Adrenal gland (tissue), 5 donors: ENCODE measurements at regions not wholly inside any gene's neighbourhood (a gene's known extent, or its start where the extent isn't known, plus 50 kb on each side); places are given as distances from the start of the nearest gene placed in this dataset.

ENCODE experiments used
- POLR2A ChIP-seq, 2 donors: fragments of 450-650 bp; IDR thresholded peaks; one replicate each; pipeline ENCODE4 v1.6.1; 2017; ENCODE audit warnings: antibody characterized with exemption in 2 of 2, mild to moderate bottlenecking in 2 of 2, moderate library complexity in 1 of 2
- TF ChIP-seq, protein P1 (sequence below), 6 experiments: fragments of 450-650 bp in 4 of 6; fragments of 200-600 bp in 2 of 6; sonication (generic) in 1 of 6; IDR thresholded peaks; 1 replicate in 5 of 6; 2 replicates in 1 of 6; pipeline versions ENCODE4 v1.5.1 to v1.8.0; 2016 to 2021; ENCODE audit warnings: antibody characterized with exemption in 6 of 6, mild to moderate bottlenecking in 2 of 6, moderate library complexity in 1 of 6
- donor health status: DM: no; HTN: no; CAD: no.

DNA sequence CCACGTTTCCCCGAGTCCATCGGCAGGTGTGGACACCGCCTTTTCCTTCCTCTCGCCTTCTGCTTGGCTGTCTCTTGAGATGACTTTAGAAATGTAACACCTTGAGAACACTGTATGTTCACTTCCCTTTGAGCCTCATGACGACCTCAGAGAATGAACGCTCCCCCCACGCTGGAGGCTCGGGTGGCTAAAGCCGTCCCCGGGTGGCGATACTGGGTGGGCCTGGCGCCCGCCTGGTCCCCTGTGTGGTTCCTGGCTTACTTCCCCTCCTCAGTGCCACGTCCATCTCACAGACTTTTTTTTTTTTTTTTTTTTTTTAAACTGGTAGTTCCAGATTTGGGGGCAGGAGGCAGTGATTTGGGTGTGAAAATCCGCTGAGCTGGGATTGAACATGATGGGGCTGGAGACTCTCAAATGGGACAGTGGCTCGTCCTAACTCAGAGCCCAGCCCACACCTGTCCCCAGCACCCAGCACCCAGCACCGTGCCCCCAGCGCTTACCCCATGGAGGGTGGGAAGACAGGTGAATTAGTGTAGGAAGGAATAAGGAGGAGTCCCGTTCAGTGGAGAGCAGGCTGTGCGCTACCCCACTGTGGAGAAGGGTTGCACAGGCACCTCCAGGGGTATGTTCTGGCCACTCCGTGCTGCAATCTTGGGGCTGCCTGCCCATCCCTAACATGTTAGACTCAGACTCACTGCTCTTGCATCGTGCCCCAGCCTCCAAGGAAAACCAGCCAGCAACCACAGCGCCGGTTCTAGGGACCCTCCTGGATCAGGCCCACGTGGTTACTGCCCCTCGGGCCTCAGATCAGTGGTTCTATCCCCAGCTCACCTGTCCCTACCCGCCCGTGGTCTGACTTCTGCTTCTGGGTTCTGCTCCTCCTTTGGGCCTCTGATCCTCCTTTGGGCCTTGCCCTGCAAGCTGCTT lies 174.0 kb downstream of the ASB1 start:
- TF ChIP-seq POLR2A (IDR thresholded peaks at IDR 0.05): no peak
- TF ChIP-seq, protein P1, sequence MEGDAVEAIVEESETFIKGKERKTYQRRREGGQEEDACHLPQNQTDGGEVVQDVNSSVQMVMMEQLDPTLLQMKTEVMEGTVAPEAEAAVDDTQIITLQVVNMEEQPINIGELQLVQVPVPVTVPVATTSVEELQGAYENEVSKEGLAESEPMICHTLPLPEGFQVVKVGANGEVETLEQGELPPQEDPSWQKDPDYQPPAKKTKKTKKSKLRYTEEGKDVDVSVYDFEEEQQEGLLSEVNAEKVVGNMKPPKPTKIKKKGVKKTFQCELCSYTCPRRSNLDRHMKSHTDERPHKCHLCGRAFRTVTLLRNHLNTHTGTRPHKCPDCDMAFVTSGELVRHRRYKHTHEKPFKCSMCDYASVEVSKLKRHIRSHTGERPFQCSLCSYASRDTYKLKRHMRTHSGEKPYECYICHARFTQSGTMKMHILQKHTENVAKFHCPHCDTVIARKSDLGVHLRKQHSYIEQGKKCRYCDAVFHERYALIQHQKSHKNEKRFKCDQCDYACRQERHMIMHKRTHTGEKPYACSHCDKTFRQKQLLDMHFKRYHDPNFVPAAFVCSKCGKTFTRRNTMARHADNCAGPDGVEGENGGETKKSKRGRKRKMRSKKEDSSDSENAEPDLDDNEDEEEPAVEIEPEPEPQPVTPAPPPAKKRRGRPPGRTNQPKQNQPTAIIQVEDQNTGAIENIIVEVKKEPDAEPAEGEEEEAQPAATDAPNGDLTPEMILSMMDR (IDR thresholded peaks at IDR 0.05): no peak
